ENCODE measurements at regions not wholly inside any gene's neighbourhood (a gene's known extent, or its start where the extent isn't known, plus 50 kb on each side); places are given as distances from the start of the nearest gene placed in this dataset.

DNA sequence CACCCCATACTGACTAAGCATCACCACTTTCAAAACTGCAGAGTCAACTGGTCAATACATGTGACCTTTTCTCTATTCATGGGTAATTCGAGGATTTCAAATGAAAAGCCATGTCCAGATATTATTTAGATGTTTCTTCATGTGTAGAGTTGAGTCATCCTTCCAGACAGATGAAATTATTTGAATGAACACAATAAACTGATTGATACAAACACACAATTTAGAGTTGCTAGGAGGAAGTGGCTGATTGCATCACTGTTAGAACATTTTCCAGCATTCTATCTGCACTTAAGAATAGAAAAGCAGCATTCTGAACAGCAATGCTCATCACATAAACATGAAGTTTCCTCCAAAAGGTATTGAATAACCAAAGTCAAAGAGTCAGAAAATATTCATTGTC lies 273.5 kb upstream of the SOX5 start:
- Mint-ChIP-seq H3K4me3 (no peak overlapping the region), H3K4me1 (peaks cover 3% of the 10 kb centered on the region), H3K27ac (no peak overlapping the region), H3K27me3 (no peaks in the 10 kb centered on the region), H3K9me3 (ENCODE audit: insufficient read depth) (no peaks in the 10 kb centered on the region)
- H2AFZ ChIP-seq (ENCODE audit: insufficient read depth, low read depth, low read length, poor library complexity, severe bottlenecking), result no peak overlapping the region
- no peaks in the 10 kb centered on the region for H3K36me3 ChIP-seq (replicated peaks in 1 of 2; ENCODE audit: control extremely low read depth in 1 of 2, control insufficient read depth in 1 of 2, extremely low read depth in 1 of 2, insufficient read depth in 2 of 2, low read length in 1 of 2)
- CTCF ChIA-PET, result no interaction called here
- ATAC-seq (ENCODE audit: low read depth), result no peak
- no peaks in the 10 kb centered on the region for H3K4me1 ChIP-seq (ENCODE audit: control insufficient read depth in 2 of 2, insufficient read depth in 2 of 2, low read length in 2 of 2)
- no peaks in the 10 kb centered on the region for H4K20me1 ChIP-seq (ENCODE audit: control insufficient read depth, insufficient read depth, low read length, poor library complexity, severe bottlenecking)
- no peak overlapping the region for H3K4me2 ChIP-seq (replicated peaks; ENCODE audit: low read depth, low read length, poor library complexity, severe bottlenecking)
- H3K79me2 ChIP-seq (ENCODE audit: control insufficient read depth, insufficient read depth, low read length), result no peaks in the 10 kb centered on the region
- H3K27me3 ChIP-seq (replicated peaks in 1 of 4; ENCODE audit: control extremely low read depth in 1 of 4, control insufficient read depth in 3 of 4, insufficient read depth in 4 of 4, low read length in 3 of 4), result no peaks in the 10 kb centered on the region
- H3K9ac ChIP-seq (ENCODE audit: low read length), result no peak overlapping the region
- TF ChIP-seq, protein P1, sequence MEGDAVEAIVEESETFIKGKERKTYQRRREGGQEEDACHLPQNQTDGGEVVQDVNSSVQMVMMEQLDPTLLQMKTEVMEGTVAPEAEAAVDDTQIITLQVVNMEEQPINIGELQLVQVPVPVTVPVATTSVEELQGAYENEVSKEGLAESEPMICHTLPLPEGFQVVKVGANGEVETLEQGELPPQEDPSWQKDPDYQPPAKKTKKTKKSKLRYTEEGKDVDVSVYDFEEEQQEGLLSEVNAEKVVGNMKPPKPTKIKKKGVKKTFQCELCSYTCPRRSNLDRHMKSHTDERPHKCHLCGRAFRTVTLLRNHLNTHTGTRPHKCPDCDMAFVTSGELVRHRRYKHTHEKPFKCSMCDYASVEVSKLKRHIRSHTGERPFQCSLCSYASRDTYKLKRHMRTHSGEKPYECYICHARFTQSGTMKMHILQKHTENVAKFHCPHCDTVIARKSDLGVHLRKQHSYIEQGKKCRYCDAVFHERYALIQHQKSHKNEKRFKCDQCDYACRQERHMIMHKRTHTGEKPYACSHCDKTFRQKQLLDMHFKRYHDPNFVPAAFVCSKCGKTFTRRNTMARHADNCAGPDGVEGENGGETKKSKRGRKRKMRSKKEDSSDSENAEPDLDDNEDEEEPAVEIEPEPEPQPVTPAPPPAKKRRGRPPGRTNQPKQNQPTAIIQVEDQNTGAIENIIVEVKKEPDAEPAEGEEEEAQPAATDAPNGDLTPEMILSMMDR (IDR thresholded peaks at IDR 0.05), result no peak
- no peak for TF ChIP-seq EZH2 (IDR thresholded peaks at IDR 0.05; ENCODE audit: borderline replicate concordance, insufficient read depth, low read depth, low read length, poor library complexity, severe bottlenecking)
- intact Hi-C loops (cut with micrococcal nuclease), result no loop called here
- WGBS (ENCODE audit: insufficient coverage), result no CpG with 5 or more reads among the region's 1 CpG
- DNase-seq, result no peak
- H3K9me3 ChIP-seq (ENCODE audit: control extremely low read depth in 1 of 3, control insufficient read depth in 2 of 3, insufficient read depth in 1 of 3, low read length in 2 of 3), result no peaks in the 10 kb centered on the region
- no peak overlapping the region for H3K4me3 ChIP-seq (ENCODE audit: control extremely low read depth in 1 of 5, extremely low read depth in 1 of 5, insufficient read depth in 1 of 5, low read depth in 2 of 5, low read length in 4 of 5)
- H3K27ac ChIP-seq (ENCODE audit: low read length in 2 of 2), result no peak overlapping the region
- POLR2A ChIA-PET, result no interaction called here

DNA sequence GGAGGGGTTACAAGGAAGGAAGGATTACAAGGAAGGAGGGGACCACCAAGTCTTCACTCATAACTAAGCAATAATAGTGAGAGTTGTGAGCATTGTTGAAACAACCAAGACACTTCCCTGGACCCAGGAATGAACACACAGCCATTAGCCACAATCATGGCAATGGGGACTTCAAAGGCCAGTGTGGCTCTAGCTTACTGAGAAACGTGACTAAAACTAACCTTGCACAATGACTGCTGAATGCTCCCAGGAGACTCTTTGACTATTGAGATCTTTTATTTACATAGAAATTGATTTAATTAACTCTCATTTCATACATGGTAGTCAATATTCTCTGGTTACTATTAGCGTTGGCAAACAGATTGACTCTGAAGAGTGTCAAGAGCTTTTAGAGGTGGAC lies 263.0 kb upstream of the SOX5 start:
- Mint-ChIP-seq H3K4me3 (no peak overlapping the region), H3K4me1 (no peaks in the 10 kb centered on the region), H3K27ac (no peak overlapping the region), H3K9me3 (ENCODE audit: insufficient read depth) (no peaks in the 10 kb centered on the region), H3K27me3 (no peaks in the 10 kb centered on the region)
- H3K27ac ChIP-seq (ENCODE audit: low read length in 2 of 2), result no peak overlapping the region
- no peaks in the 10 kb centered on the region for H3K79me2 ChIP-seq (ENCODE audit: control insufficient read depth, insufficient read depth, low read length)
- H4K20me1 ChIP-seq (ENCODE audit: control insufficient read depth, insufficient read depth, low read length, poor library complexity, severe bottlenecking), result no peaks in the 10 kb centered on the region
- no peaks in the 10 kb centered on the region for H3K4me1 ChIP-seq (ENCODE audit: control insufficient read depth in 2 of 2, insufficient read depth in 2 of 2, low read length in 2 of 2)
- ATAC-seq (ENCODE audit: low read depth) (no peak), DNase-seq (no peak)
- CTCF ChIA-PET, result no interaction called here
- H3K36me3 ChIP-seq (replicated peaks in 1 of 2; ENCODE audit: control extremely low read depth in 1 of 2, control insufficient read depth in 1 of 2, extremely low read depth in 1 of 2, insufficient read depth in 2 of 2, low read length in 1 of 2), result no peaks in the 10 kb centered on the region
- intact Hi-C loops (cut with micrococcal nuclease), result no loop called here
- H3K4me2 ChIP-seq (replicated peaks; ENCODE audit: low read depth, low read length, poor library complexity, severe bottlenecking), result no peak overlapping the region
- TF ChIP-seq, protein P1 (IDR thresholded peaks at IDR 0.05), result no peak
- no peak for TF ChIP-seq EZH2 (IDR thresholded peaks at IDR 0.05; ENCODE audit: borderline replicate concordance, insufficient read depth, low read depth, low read length, poor library complexity, severe bottlenecking)
- WGBS (ENCODE audit: insufficient coverage), result no CpG with 5 or more reads among the region's 2 CpGs
- no peak overlapping the region for H3K4me3 ChIP-seq (ENCODE audit: control extremely low read depth in 1 of 5, extremely low read depth in 1 of 5, insufficient read depth in 1 of 5, low read depth in 2 of 5, low read length in 4 of 5)
- H2AFZ ChIP-seq (ENCODE audit: insufficient read depth, low read depth, low read length, poor library complexity, severe bottlenecking), result no peak overlapping the region
- no peaks in the 10 kb centered on the region for H3K9me3 ChIP-seq (ENCODE audit: control extremely low read depth in 1 of 3, control insufficient read depth in 2 of 3, insufficient read depth in 1 of 3, low read length in 2 of 3)
- no peaks in the 10 kb centered on the region for H3K27me3 ChIP-seq (replicated peaks in 1 of 4; ENCODE audit: control extremely low read depth in 1 of 4, control insufficient read depth in 3 of 4, insufficient read depth in 4 of 4, low read length in 3 of 4)
- POLR2A ChIA-PET, result no interaction called here
- no peak overlapping the region for H3K9ac ChIP-seq (ENCODE audit: low read length)
